ENCODE measurements at regions not wholly inside any gene's neighbourhood (a gene's known extent, or its start where the extent isn't known, plus 50 kb on each side); places are given as distances from the start of the nearest gene placed in this dataset.

- no peak for TF ChIP-seq ZNF76 (tag by site-specific recombination; IDR thresholded peaks at IDR 0.05; ENCODE audit: borderline replicate concordance, low read depth)
- no peak for TF ChIP-seq SP7 (tag by site-specific recombination; IDR thresholded peaks at IDR 0.05)
Measured at GRCh38 chr12:29054858-29055663, 94.0 kb upstream of the FAR2 start (continued).

GRCh38 chr12:29066011-29066588, 83.0 kb upstream of the FAR2 start:
- H3K4me1 ChIP-seq (ENCODE audit: control insufficient read depth, insufficient read depth, low read length) = no peaks in the 10 kb centered on the region
- no peak overlapping the region for H3K27ac ChIP-seq (ENCODE audit: extremely low read depth, low read depth, low read length)
- H3K4me3 ChIP-seq (ENCODE audit: low read depth, low read length) = no peak overlapping the region
- no peaks in the 10 kb centered on the region for H3K9me3 ChIP-seq (ENCODE audit: control insufficient read depth, insufficient read depth, low read depth, low read length)
- CTCF ChIA-PET = interaction anchor here (0.6 kb wide), 1 partner anchor 457 kb away, joined by 3 read pairs; no protein-coding TSS in a partner anchor
- no peaks in the 10 kb centered on the region for H3K36me3 ChIP-seq (ENCODE audit: control insufficient read depth in 2 of 2, insufficient read depth in 1 of 2, low read length in 2 of 2)
- TF ChIP-seq ZFP3 (tag by site-specific recombination; IDR thresholded peaks at IDR 0.05; ENCODE audit: low read depth) (no peak), ZNF433 (tag by site-specific recombination; IDR thresholded peaks at IDR 0.05; ENCODE audit: low read depth) (no peak), ZNF335 (tag by site-specific recombination; conservative IDR thresholded peaks at IDR 0.05) (no peak), YY1 (tag by site-specific recombination; IDR thresholded peaks at IDR 0.05) (no peak), OVOL3 (tag by site-specific recombination; IDR thresholded peaks at IDR 0.05) (no peak), KLF10 (tag by site-specific recombination; IDR thresholded peaks at IDR 0.05) (no peak), ZBTB26 (tag by site-specific recombination; optimal IDR thresholded peaks at IDR 0.05) (no peak)
- POLR2A ChIA-PET = no interaction called here

- Histone ChIP-seq H3K4me1 (ENCODE audit: control insufficient read depth, insufficient read depth, low read length) (no peaks in the 10 kb centered on the region), H3K9me3 (ENCODE audit: control insufficient read depth, insufficient read depth, low read depth, low read length) (no peaks in the 10 kb centered on the region), H3K27ac (ENCODE audit: extremely low read depth, low read depth, low read length) (no peak overlapping the region), H3K4me3 (ENCODE audit: low read depth, low read length) (no peak overlapping the region), H3K36me3 (ENCODE audit: control insufficient read depth in 2 of 2, insufficient read depth in 1 of 2, low read length in 2 of 2) (no peaks in the 10 kb centered on the region)
- ChIA-PET CTCF (no interaction called here), POLR2A (no interaction called here)
- TF ChIP-seq EGR2 (tag by site-specific recombination; IDR thresholded peaks at IDR 0.05; ENCODE audit: low read depth) (no peak), ZNF23 (tag by site-specific recombination; IDR thresholded peaks at IDR 0.05; ENCODE audit: borderline replicate concordance) (no peak), KLF1 (tag by site-specific recombination; IDR thresholded peaks at IDR 0.05) (no peak), REPIN1 (tag by site-specific recombination; IDR thresholded peaks at IDR 0.05; ENCODE audit: low read depth) (no peak), ZNF362 (tag by site-specific recombination; IDR thresholded peaks at IDR 0.05) (no peak), PRDM10 (tag by site-specific recombination; IDR thresholded peaks at IDR 0.05) (no peak), KLF8 (tag by site-specific recombination; IDR thresholded peaks at IDR 0.05) (no peak), ZNF223 (tag by site-specific recombination; IDR thresholded peaks at IDR 0.05) (no peak), ZBTB17 (tag by site-specific recombination; IDR thresholded peaks at IDR 0.05) (no peak), ZNF513 (tag by site-specific recombination; IDR thresholded peaks at IDR 0.05) (no peak), ZFHX2 (tag by site-specific recombination; conservative IDR thresholded peaks at IDR 0.05) (no peak), ELK4 (IDR thresholded peaks at IDR 0.05; ENCODE audit: borderline replicate concordance, low read depth, low read length) (no peak), IKZF3 (tag by site-specific recombination; IDR thresholded peaks at IDR 0.05) (no peak), ZNF544 (tag by site-specific recombination; IDR thresholded peaks at IDR 0.05) (no peak), ZNF48 (tag by site-specific recombination; IDR thresholded peaks at IDR 0.05) (no peak), ZNF133 (tag by site-specific recombination; IDR thresholded peaks at IDR 0.05) (no peak)
Measured at GRCh38 chr12:29067430-29067829, 81.6 kb upstream of the FAR2 start.

Data from HEK293 (cell line).